ENCODE measurements at regions not wholly inside any gene's neighbourhood (a gene's known extent, or its start where the extent isn't known, plus 50 kb on each side); places are given as distances from the start of the nearest gene placed in this dataset.

DNA sequence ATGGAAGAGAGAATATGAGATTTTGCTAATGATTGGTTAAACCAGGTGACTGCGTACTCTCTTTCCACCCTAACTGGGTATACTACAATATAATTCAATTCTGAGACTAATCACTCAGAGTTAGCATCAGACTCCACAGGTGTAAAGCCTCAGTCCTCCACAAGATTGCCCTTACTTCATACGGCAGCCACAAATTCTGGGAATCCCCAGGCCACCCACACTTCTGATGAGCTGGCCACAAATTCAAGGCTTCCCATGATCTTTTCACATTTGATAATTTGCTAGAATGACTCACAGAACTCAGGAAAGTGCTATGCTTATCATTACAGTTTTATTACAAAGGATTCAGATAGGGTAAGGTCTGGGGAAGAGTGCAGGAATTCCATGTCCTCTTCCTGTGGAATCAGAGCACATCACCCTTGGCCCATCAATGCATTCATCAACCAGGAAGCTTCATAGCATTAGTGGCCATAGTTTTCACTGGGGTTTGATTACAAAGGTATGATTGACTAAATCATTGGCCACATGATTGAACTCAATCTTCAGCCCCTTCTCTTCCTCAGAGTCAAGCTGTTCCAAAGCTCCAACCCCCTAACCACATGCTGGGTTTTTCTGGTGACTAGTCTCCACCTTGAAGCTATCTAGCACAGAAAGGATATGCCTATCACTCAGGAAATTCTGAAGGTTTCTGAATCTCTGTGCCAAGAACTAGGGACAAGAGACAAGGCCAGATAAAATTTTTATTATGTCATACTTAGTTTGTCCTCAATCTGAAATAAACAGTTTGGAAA is 131.7 kb downstream of the HHIPL2 start:
- Histone ChIP-seq H3K27ac (no peak overlapping the region), H3K4me3 (no peak overlapping the region)
- no peak for DNase-seq (ENCODE audit: low spot score)
- TF ChIP-seq, protein P1, sequence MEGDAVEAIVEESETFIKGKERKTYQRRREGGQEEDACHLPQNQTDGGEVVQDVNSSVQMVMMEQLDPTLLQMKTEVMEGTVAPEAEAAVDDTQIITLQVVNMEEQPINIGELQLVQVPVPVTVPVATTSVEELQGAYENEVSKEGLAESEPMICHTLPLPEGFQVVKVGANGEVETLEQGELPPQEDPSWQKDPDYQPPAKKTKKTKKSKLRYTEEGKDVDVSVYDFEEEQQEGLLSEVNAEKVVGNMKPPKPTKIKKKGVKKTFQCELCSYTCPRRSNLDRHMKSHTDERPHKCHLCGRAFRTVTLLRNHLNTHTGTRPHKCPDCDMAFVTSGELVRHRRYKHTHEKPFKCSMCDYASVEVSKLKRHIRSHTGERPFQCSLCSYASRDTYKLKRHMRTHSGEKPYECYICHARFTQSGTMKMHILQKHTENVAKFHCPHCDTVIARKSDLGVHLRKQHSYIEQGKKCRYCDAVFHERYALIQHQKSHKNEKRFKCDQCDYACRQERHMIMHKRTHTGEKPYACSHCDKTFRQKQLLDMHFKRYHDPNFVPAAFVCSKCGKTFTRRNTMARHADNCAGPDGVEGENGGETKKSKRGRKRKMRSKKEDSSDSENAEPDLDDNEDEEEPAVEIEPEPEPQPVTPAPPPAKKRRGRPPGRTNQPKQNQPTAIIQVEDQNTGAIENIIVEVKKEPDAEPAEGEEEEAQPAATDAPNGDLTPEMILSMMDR (IDR thresholded peaks at IDR 0.05) = no peak

DNA sequence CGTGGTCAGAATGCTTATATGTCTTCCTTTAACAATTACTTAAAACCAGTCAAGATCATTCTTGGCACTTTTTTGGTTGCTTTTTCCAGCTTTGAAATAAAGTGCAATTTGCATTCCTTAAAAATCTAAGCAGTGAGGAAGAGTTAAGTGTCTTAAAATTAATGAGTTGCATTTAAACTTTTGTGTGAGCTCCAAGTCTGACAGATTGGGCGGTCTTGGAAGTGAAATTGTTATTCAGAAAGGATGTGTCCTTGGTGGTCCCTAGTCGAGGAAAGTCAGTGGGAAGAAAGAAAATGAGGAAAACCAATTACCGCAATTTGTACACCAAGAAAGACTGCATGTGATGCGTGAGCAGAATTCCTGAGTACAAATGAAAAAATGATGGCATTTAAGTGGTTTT is 132.5 kb downstream of the HHIPL2 start:
- H3K27ac ChIP-seq = no peak overlapping the region
- H3K4me3 ChIP-seq = no peak overlapping the region
- TF ChIP-seq, protein P1 (IDR thresholded peaks at IDR 0.05) = no peak
- DNase-seq (ENCODE audit: low spot score) = no peak

DNA sequence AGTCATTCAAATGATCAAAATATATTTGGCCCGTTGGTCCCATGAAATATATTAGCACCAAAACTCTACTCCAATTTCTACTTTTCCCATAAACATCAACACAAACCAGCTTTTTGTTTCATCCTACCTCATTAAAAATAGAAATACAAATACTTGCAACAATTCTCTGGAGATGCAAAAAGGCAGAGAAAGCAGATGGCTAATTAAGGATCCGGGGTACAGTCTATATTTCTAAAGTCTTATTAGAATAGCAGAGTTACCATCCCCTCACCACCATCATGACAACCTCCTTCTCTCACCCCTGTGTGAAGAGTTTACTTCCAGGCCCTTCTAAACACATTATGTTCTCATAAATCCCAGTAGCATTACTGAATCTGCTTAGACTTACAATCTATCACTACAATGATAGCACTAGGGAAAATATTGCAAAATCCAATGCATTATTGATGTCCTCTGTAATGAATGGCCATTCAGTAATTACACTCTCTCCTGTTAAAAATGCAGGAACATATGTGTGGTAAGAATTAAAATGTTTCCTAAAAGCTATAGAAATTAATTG is 133.8 kb downstream of the HHIPL2 start:
- no peak overlapping the region for H3K27ac ChIP-seq
- TF ChIP-seq, protein P1 (IDR thresholded peaks at IDR 0.05) = no peak
- H3K4me3 ChIP-seq = no peak overlapping the region
- DNase-seq (ENCODE audit: low spot score) = no peak

DNA sequence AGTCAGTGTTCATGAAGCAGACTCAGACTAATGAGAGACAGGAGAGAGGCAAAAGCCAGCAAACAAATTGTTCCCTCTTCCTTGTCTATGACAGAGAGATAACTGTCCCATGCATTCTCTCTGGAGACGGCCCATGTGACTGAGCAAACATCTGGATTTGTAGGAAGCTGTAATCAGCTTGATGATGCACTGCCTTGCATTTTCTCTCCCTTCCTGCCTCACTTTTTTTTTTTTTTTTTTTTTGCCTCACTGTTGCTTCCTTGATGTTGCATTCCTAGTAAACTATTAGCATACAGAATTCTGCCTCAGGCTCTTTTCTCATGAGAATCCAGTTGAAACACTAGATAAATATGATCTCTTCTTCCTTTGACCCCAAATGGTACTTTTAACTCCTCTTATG is 134.5 kb downstream of the HHIPL2 start:
- TF ChIP-seq, protein P1 (IDR thresholded peaks at IDR 0.05) = no peak
- H3K4me3 ChIP-seq = no peak overlapping the region
- H3K27ac ChIP-seq = no peak overlapping the region
- DNase-seq (ENCODE audit: low spot score) = no peak

DNA sequence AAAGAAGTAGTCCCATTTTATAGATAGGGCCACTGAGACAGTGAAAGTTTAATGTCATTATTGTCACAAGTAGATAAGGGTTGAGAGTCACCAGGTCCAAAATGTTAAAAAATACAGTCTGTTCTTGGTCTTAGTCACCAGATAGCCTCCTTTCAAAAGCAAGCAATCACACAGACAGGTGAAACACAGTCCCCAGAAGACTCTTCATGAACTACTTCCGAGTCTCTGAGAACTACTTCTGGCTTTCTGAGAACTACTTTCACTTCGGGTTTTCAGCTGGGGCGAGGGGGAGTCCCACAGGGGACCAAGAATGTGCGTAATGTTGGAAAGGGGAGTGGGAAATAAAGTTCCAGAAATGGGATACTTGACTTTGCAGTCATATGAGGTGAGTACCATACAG is 143.2 kb downstream of the HHIPL2 start:
- TF ChIP-seq, protein P1 (IDR thresholded peaks at IDR 0.05) = no peak
- no peak overlapping the region for H3K4me3 ChIP-seq
- no peak for DNase-seq (ENCODE audit: low spot score)
- no peak overlapping the region for H3K27ac ChIP-seq

DNA sequence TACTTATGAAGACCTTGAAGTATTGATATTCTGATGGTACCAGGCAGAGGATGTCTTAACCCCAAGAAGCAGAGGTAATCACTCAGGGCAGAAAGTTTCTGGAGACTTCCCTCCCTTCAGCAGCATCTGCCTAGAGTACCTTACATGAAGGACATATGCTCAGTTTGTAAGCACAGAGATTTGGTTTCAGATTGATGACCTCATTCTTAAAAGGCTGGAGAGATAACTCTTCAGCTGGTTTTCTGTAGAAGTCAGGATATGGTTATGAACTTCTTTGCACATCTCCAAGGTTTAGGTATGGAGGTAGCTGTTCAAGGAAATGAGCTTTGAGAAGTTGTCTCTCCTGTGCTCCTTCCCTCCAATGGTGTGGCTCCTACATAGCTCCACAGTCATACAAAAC is 148.7 kb downstream of the HHIPL2 start:
- H3K27ac ChIP-seq = no peak overlapping the region
- DNase-seq (ENCODE audit: low spot score) = no peak
- no peak overlapping the region for H3K4me3 ChIP-seq
- TF ChIP-seq, protein P1 (IDR thresholded peaks at IDR 0.05) = no peak

DNA sequence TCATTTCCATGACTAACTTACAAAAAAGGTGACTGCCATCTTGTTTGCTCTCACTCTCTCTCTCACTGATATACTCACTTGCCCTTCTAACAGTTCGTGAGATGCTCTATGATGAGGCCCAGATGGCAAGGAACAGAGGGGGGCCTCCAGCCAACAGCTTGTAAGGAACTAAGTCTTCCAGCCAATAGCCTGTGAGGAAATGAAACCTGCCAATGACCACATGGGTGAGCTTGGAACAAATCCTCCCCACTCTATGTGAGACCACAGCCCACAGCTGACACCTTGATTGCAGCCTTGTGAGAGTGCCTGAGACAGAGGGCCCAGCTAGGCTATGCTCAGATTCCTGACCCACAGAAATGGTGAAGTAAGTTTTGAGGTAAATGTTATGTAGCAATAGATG is 153.7 kb downstream of the HHIPL2 start:
- TF ChIP-seq, protein P1 (IDR thresholded peaks at IDR 0.05) = no peak
- Histone ChIP-seq H3K4me3 (no peak overlapping the region), H3K27ac (no peak overlapping the region)
- DNase-seq (ENCODE audit: low spot score) = no peak

All from coronary artery (tissue), 2 donors.